Loucy (cell line): ENCODE measurements at regions not wholly inside any gene's neighbourhood (a gene's known extent, or its start where the extent isn't known, plus 50 kb on each side); places are given as distances from the start of the nearest gene placed in this dataset.
A peak's percentile ranks its signal among the peaks of the same experiment; 100 is the strongest.

Source experiments
- H2AFZ ChIP-seq: fragments of 200-600 bp; sonication (generic); 2 replicates; pipeline ENCODE4 v1.6.0; 2016; ENCODE audit warnings: antibody characterized with exemption, mild to moderate bottlenecking, low read length, moderate library complexity
- H3F3A ChIP-seq: fragments of 200-600 bp; 2 replicates; pipeline ENCODE4 v1.6.0; 2016; ENCODE audit warnings: antibody characterized with exemption, low read depth, mild to moderate bottlenecking
- H3K27me3 ChIP-seq: fragments of 200-600 bp; sonication (generic); 2 replicates; pipeline ENCODE4 v1.6.1; 2014; ENCODE audit warnings: low read length, mild to moderate bottlenecking; ENCODE audit not compliant: insufficient read depth, poor library complexity, severe bottlenecking
- H3K36me3 ChIP-seq: fragments of 200-600 bp; sonication (generic); 2 replicates; pipeline ENCODE4 v1.6.1; 2016; ENCODE audit warnings: low read length; ENCODE audit not compliant: insufficient read depth
- H3K4me1 ChIP-seq: fragments of 200-600 bp; sonication (generic); 2 replicates; pipeline ENCODE4 v1.5.1; 2014; ENCODE audit warnings: low read length, mild to moderate bottlenecking; ENCODE audit not compliant: insufficient read depth, poor library complexity, severe bottlenecking
- H3K4me2 ChIP-seq: fragments of 200-600 bp; sonication (generic); 2 replicates; pipeline ENCODE4 v1.6.0; 2014; ENCODE audit warnings: antibody characterized with exemption, low read length, low read depth, mild to moderate bottlenecking; ENCODE audit not compliant: poor library complexity, severe bottlenecking
- H3K4me3 ChIP-seq: fragments of 200-600 bp; sonication (generic); 2 replicates; pipeline ENCODE4 v1.5.1; 2014; ENCODE audit warnings: low read length, mild to moderate bottlenecking, mixed read lengths; ENCODE audit not compliant: poor library complexity, severe bottlenecking
- H3K79me2 ChIP-seq: fragments of 200-600 bp; sonication (generic); 2 replicates; pipeline ENCODE4 v1.6.1; 2014; ENCODE audit warnings: low read length; ENCODE audit not compliant: insufficient read depth
- H3K9ac ChIP-seq: fragments of 200-600 bp; sonication (generic); 2 replicates; pipeline ENCODE4 v1.6.0; 2014; ENCODE audit warnings: mild to moderate bottlenecking, low read depth, low read length, moderate library complexity; ENCODE audit not compliant: poor library complexity, severe bottlenecking
- H3K9me2 ChIP-seq: fragments of 200-600 bp; sonication (generic); replicated peaks from 2 replicates; pipeline ENCODE4 v1.6.1; 2016; ENCODE audit warnings: low read depth, low read length, mixed read lengths
- H3K9me3 ChIP-seq: fragments of 200-600 bp; sonication (generic); 2 replicates; pipeline ENCODE4 v1.6.1; 2014; ENCODE audit warnings: mild to moderate bottlenecking, antibody characterized with exemption, low read length, low read depth; ENCODE audit not compliant: insufficient read depth
- H4K20me1 ChIP-seq: fragments of 200-600 bp; sonication (generic); 2 replicates; pipeline ENCODE4 v1.6.0; 2014; ENCODE audit warnings: antibody characterized with exemption, low read length, mild to moderate bottlenecking; ENCODE audit not compliant: insufficient read depth, poor library complexity, severe bottlenecking
- CTCF ChIP-seq: fragments of 200-600 bp; sonication (generic); conservative IDR thresholded peaks from 2 replicates; pipeline ENCODE4 v1.5.1; 2014; ENCODE audit warnings: mild to moderate bottlenecking, antibody characterized with exemption, low read length
- EZH2phosphoT487 ChIP-seq: fragments of 200-600 bp; IDR thresholded peaks from 2 replicates; pipeline ENCODE4 v1.6.1; 2018; ENCODE audit warnings: antibody characterized with exemption, mild to moderate bottlenecking, moderate library complexity, borderline replicate concordance

- no peaks in the 10 kb centered on the region for H3K27me3 ChIP-seq
- no peaks in the 10 kb centered on the region for H3K4me1 ChIP-seq
- no peaks in the 10 kb centered on the region for H4K20me1 ChIP-seq
- no peak overlapping the region for H3K4me2 ChIP-seq
- H3K9me3 ChIP-seq: no peaks in the 10 kb centered on the region
- H3K9me2 ChIP-seq: no peaks in the 10 kb centered on the region
- H3K79me2 ChIP-seq: no peaks in the 10 kb centered on the region
- no peaks in the 10 kb centered on the region for H3F3A ChIP-seq
- no peak overlapping the region for H3K9ac ChIP-seq
- H2AFZ ChIP-seq: no peak overlapping the region
- H3K4me3 ChIP-seq: no peak overlapping the region
- H3K36me3 ChIP-seq: no peaks in the 10 kb centered on the region
- TF ChIP-seq EZH2phosphoT487: no peak
- no peak for TF ChIP-seq CTCF
Measured at GRCh38 chr14:87050421-87050820, 942.6 kb downstream of the GALC start.

DNA sequence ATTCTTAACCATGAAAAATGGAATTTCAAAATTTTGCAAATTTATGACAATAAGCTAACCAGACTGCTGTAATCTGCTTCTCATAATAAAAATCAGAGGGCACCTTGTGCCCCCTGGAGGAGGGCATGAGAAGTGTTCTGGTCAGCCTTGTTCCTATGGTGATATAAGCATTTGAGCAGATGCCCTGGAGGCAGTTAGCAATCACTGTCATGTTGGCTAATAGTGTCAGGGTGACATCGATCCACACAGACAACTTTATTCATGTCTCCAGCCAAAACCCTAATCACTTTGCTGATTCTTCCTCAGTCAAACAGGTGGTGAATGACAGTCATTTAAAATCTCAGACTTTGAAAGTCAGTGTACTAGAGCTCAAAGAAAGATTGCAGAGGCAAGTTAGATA is 943.0 kb downstream of the GALC start:
- Histone ChIP-seq H3K9ac (no peak overlapping the region), H3K4me1 (no peaks in the 10 kb centered on the region), H2AFZ (no peak overlapping the region), H3K9me3 (no peaks in the 10 kb centered on the region), H3K9me2 (no peaks in the 10 kb centered on the region), H4K20me1 (no peaks in the 10 kb centered on the region), H3F3A (no peaks in the 10 kb centered on the region), H3K4me2 (no peak overlapping the region), H3K4me3 (no peak overlapping the region), H3K79me2 (no peaks in the 10 kb centered on the region), H3K36me3 (no peaks in the 10 kb centered on the region), H3K27me3 (no peaks in the 10 kb centered on the region)
- TF ChIP-seq EZH2phosphoT487 (no peak), CTCF (peak; percentile 71)

GRCh38 chr14:87046960-87047359 is 946.0 kb downstream of the GALC start:
- no peaks in the 10 kb centered on the region for H3K36me3 ChIP-seq
- H3K9me3 ChIP-seq: no peaks in the 10 kb centered on the region

More at GRCh38 chr14:87046960-87047359, 946.0 kb downstream of the GALC start:
- H4K20me1 ChIP-seq: no peaks in the 10 kb centered on the region
- no peak overlapping the region for H2AFZ ChIP-seq
- H3K9ac ChIP-seq: no peak overlapping the region
- H3K9me2 ChIP-seq: no peaks in the 10 kb centered on the region
- no peaks in the 10 kb centered on the region for H3F3A ChIP-seq
- H3K4me3 ChIP-seq: no peak overlapping the region
- H3K4me2 ChIP-seq: no peak overlapping the region
- H3K4me1 ChIP-seq: no peaks in the 10 kb centered on the region
- no peak for TF ChIP-seq CTCF
- TF ChIP-seq EZH2phosphoT487: no peak
- H3K79me2 ChIP-seq: no peaks in the 10 kb centered on the region
- H3K27me3 ChIP-seq: no peaks in the 10 kb centered on the region
